ENCODE measurements at regions not wholly inside any gene's neighbourhood (a gene's known extent, or its start where the extent isn't known, plus 50 kb on each side); places are given as distances from the start of the nearest gene placed in this dataset.

GRCh38 chr2:71853858-71854257 is 293.8 kb downstream of the CYP26B1 start:
- no peak for DNase-seq (ENCODE audit: low spot score)
- in situ Hi-C loops (cut with MboI; ENCODE audit: low sequenced_read_pairs, unreplicated experiment), result no loop called here
- no peak for TF ChIP-seq CTCF (IDR thresholded peaks at IDR 0.05; ENCODE audit: borderline replicate concordance, control extremely low read depth, extremely low read depth, insufficient read depth, missing control alignments)

- TF ChIP-seq CTCF (IDR thresholded peaks at IDR 0.05; ENCODE audit: borderline replicate concordance, control extremely low read depth, extremely low read depth, insufficient read depth, missing control alignments), result no peak
- in situ Hi-C loops (cut with MboI; ENCODE audit: low sequenced_read_pairs, unreplicated experiment), result no loop called here
- no peak for DNase-seq (ENCODE audit: low spot score)
These were observed 295.4 kb downstream of the CYP26B1 start for GRCh38 chr2:71852141-71852711.

- no peak for DNase-seq (ENCODE audit: low spot score)
- no peak for TF ChIP-seq CTCF (IDR thresholded peaks at IDR 0.05; ENCODE audit: borderline replicate concordance, control extremely low read depth, extremely low read depth, insufficient read depth, missing control alignments)
- in situ Hi-C loops (cut with MboI; ENCODE audit: low sequenced_read_pairs, unreplicated experiment), result no loop called here
These were observed 296.4 kb downstream of the CYP26B1 start for GRCh38 chr2:71851094-71851750.

- no peak for DNase-seq (ENCODE audit: low spot score)
- TF ChIP-seq CTCF (IDR thresholded peaks at IDR 0.05; ENCODE audit: borderline replicate concordance, control extremely low read depth, extremely low read depth, insufficient read depth, missing control alignments), result no peak
- in situ Hi-C loops (cut with MboI; ENCODE audit: low sequenced_read_pairs, unreplicated experiment), result no loop called here
These were observed 297.3 kb downstream of the CYP26B1 start for GRCh38 chr2:71850306-71850801.

- DNase-seq (ENCODE audit: low spot score), result no peak
- no peak for TF ChIP-seq CTCF (IDR thresholded peaks at IDR 0.05; ENCODE audit: borderline replicate concordance, control extremely low read depth, extremely low read depth, insufficient read depth, missing control alignments)
- in situ Hi-C loops (cut with MboI; ENCODE audit: low sequenced_read_pairs, unreplicated experiment), result no loop called here
These were observed 297.9 kb downstream of the CYP26B1 start for GRCh38 chr2:71849607-71850305.

GRCh38 chr2:71849111-71849510 is 298.6 kb downstream of the CYP26B1 start:
- no peak for TF ChIP-seq CTCF (IDR thresholded peaks at IDR 0.05; ENCODE audit: borderline replicate concordance, control extremely low read depth, extremely low read depth, insufficient read depth, missing control alignments)
- no peak for DNase-seq (ENCODE audit: low spot score)
- in situ Hi-C loops (cut with MboI; ENCODE audit: low sequenced_read_pairs, unreplicated experiment), result no loop called here

Data from GM13976 (cell line).